ENCODE measurements at regions not wholly inside any gene's neighbourhood (a gene's known extent, or its start where the extent isn't known, plus 50 kb on each side); places are given as distances from the start of the nearest gene placed in this dataset.

GRCh38 chr4:171279131-171279530, 534.1 kb upstream of the GALNTL6 start:
- DNase-seq (ENCODE audit: low spot score) = no peak
- in situ Hi-C loops (cut with MboI; ENCODE audit: low pct_unique_long_range_greater_than_20kb, low sequenced_read_pairs, unreplicated experiment) = no loop called here
- no peak for TF ChIP-seq CTCF (IDR thresholded peaks at IDR 0.05; ENCODE audit: extremely low read depth, insufficient read depth, missing control alignments)

GRCh38 chr4:171266671-171267070, 546.5 kb upstream of the GALNTL6 start:
- no peak for TF ChIP-seq CTCF (IDR thresholded peaks at IDR 0.05; ENCODE audit: extremely low read depth, insufficient read depth, missing control alignments)
- DNase-seq (ENCODE audit: low spot score) = no peak
- in situ Hi-C loops (cut with MboI; ENCODE audit: low pct_unique_long_range_greater_than_20kb, low sequenced_read_pairs, unreplicated experiment) = no loop called here

DNA sequence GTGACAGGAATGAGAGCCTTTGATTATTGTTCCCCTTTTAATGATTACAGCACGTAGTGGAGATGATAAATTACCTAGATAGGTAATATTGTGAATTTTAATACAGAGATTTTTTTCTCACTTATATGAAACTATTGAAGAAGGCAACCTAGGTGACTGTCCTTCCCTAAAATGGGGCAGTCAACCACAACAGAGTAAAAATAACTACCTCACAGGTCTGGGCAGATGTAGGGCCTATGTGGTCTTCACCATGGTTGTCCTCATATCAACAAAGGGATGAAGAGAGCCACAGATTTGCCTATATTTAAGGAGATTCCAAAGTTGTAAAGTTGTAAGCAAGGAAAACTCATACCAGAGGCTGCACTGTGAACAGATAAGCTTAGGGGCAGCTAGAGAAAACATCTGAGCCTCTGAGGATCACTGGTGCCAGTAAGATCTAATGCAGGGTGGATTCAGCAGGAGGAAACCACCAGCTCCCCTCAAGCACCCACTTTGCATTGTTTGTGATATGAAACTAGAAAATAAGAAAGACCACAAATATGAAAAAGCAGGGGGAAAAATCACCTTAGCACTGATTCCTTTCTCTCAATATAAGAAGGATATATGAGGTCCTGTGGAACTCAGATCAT, 547.9 kb upstream of the GALNTL6 start:
- DNase-seq (ENCODE audit: low spot score) = no peak
- in situ Hi-C loops (cut with MboI; ENCODE audit: low pct_unique_long_range_greater_than_20kb, low sequenced_read_pairs, unreplicated experiment) = no loop called here
- no peak for TF ChIP-seq CTCF (IDR thresholded peaks at IDR 0.05; ENCODE audit: extremely low read depth, insufficient read depth, missing control alignments)

GRCh38 chr4:171256223-171256622, 557.0 kb upstream of the GALNTL6 start:
- no peak for DNase-seq (ENCODE audit: low spot score)
- TF ChIP-seq CTCF (IDR thresholded peaks at IDR 0.05; ENCODE audit: extremely low read depth, insufficient read depth, missing control alignments) = no peak
- in situ Hi-C loops (cut with MboI; ENCODE audit: low pct_unique_long_range_greater_than_20kb, low sequenced_read_pairs, unreplicated experiment) = no loop called here

DNA sequence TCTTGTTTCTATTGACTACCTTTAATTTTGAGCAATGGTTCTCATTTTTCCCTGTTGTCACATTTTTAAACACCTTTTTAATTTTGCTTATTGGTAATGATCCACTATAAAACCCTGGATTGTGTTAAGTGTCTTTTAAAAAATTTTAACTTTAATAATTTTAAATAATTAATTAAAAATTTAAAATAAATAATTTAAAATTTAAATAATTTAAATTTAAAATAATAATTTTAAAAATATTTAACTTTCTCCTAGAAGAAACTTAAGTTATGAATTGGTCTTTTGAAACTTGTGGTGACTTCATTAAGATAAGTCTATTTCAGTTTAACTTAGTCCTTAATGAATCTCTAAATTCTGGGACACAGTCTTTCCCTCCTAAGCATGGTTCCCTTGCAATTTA, 566.3 kb upstream of the GALNTL6 start:
- no peak for TF ChIP-seq CTCF (IDR thresholded peaks at IDR 0.05; ENCODE audit: extremely low read depth, insufficient read depth, missing control alignments)
- DNase-seq (ENCODE audit: low spot score) = no peak
- in situ Hi-C loops (cut with MboI; ENCODE audit: low pct_unique_long_range_greater_than_20kb, low sequenced_read_pairs, unreplicated experiment) = no loop called here

GRCh38 chr4:171242831-171243230, 570.4 kb upstream of the GALNTL6 start:
- no peak for TF ChIP-seq CTCF (IDR thresholded peaks at IDR 0.05; ENCODE audit: extremely low read depth, insufficient read depth, missing control alignments)
- in situ Hi-C loops (cut with MboI; ENCODE audit: low pct_unique_long_range_greater_than_20kb, low sequenced_read_pairs, unreplicated experiment) = no loop called here
- DNase-seq (ENCODE audit: low spot score) = no peak

DNA sequence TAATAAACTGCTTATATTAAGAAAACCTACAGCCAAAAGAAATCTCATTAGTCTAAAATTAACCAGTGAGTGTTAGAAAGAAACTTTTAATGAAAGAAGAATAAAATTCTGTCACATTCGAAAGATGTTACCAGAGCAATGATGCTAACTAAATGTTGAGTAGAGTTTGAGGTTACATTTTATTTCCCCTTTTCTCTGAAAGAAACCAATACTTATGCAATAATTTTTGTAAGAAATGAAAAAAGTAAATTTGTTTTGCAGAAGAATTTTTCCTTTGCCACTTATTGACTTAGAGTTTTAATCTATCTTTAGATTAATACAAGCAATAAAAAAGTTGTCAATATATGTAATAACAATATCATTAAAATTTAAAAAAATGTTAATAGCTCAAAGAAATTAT, 574.0 kb upstream of the GALNTL6 start:
- TF ChIP-seq CTCF (IDR thresholded peaks at IDR 0.05; ENCODE audit: extremely low read depth, insufficient read depth, missing control alignments) = no peak
- no peak for DNase-seq (ENCODE audit: low spot score)
- in situ Hi-C loops (cut with MboI; ENCODE audit: low pct_unique_long_range_greater_than_20kb, low sequenced_read_pairs, unreplicated experiment) = no loop called here

Data from GM13977 (cell line).